ENCODE measurements at regions not wholly inside any gene's neighbourhood (a gene's known extent, or its start where the extent isn't known, plus 50 kb on each side); places are given as distances from the start of the nearest gene placed in this dataset.

DNA sequence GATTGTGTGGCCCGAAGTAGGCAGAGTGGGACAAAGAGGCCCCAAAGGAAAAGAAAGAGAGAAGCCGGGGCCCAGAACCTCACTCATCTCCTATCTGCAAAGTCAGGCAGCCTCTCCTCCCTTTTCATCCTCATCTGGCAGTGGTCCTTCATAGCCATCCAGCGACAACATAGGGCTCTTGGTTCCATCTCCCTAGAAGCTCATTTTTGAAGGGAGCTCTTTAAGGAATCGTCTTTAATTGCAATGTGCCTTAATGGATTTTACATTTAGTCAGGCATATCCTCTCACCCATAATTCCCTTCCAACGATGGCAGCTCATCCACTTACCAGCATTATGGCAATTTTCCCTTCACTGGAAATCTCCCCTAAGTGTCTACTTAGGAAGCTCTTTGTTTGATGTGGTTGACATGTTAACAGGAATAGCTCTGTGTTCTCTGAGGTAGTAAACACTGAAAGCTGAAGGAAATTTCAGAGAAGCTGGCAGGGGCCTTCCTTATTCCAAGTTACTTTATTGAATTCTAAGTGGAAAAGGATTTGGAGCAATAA lies 780.6 kb downstream of the TSN start:
- TF ChIP-seq, protein P1, sequence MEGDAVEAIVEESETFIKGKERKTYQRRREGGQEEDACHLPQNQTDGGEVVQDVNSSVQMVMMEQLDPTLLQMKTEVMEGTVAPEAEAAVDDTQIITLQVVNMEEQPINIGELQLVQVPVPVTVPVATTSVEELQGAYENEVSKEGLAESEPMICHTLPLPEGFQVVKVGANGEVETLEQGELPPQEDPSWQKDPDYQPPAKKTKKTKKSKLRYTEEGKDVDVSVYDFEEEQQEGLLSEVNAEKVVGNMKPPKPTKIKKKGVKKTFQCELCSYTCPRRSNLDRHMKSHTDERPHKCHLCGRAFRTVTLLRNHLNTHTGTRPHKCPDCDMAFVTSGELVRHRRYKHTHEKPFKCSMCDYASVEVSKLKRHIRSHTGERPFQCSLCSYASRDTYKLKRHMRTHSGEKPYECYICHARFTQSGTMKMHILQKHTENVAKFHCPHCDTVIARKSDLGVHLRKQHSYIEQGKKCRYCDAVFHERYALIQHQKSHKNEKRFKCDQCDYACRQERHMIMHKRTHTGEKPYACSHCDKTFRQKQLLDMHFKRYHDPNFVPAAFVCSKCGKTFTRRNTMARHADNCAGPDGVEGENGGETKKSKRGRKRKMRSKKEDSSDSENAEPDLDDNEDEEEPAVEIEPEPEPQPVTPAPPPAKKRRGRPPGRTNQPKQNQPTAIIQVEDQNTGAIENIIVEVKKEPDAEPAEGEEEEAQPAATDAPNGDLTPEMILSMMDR (IDR thresholded peaks at IDR 0.05): no peak
- TF ChIP-seq POLR2A (IDR thresholded peaks at IDR 0.05): no peak

All from body of pancreas (tissue), 4 donors.